GOT3 (cell line): ENCODE measurements at regions not wholly inside any gene's neighbourhood (a gene's known extent, or its start where the extent isn't known, plus 50 kb on each side); places are given as distances from the start of the nearest gene placed in this dataset.
"Not testable (repeated sequence)": the region's sequence is repeated elsewhere in the genome, so short reads cannot be mapped to it uniquely, and the experiment has no call there.

Experiments
- DNase-seq: peaks from one replicate; lab custom pipeline; 2025; ENCODE audit warnings: mixed read lengths; lab: John Stamatoyannopoulos, UW

DNA sequence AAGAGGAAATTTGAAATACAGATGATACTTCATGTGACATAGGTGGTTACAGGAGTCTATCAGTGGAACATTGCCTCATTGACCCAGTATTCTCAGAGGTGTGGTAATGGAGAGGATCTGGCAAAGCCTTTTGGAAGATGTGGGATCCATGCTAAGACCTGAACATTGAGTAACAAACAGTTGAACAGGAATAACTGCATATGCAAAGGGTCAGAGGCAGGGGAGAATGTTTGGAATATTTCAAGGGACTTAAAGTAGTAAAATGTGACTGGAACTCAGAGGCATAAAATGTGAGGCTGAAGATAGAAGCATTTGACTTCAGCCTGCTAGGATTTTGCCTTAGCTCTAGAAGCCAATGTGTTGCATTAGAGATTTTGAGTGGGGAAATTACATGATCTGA is 300.2 kb upstream of the ETAA1 start:
- no peak for DNase-seq

GRCh38 chr2:67103157-67103556 is 294.0 kb upstream of the ETAA1 start:
- no peak for DNase-seq

GRCh38 chr2:67108231-67108630 is 288.9 kb upstream of the ETAA1 start:
- no peak for DNase-seq

- DNase-seq = no peak
Observed at GRCh38 chr2:67124531-67124930, 272.6 kb upstream of the ETAA1 start.

- no peak for DNase-seq
Observed at GRCh38 chr2:67130531-67131256, 266.4 kb upstream of the ETAA1 start.

DNA sequence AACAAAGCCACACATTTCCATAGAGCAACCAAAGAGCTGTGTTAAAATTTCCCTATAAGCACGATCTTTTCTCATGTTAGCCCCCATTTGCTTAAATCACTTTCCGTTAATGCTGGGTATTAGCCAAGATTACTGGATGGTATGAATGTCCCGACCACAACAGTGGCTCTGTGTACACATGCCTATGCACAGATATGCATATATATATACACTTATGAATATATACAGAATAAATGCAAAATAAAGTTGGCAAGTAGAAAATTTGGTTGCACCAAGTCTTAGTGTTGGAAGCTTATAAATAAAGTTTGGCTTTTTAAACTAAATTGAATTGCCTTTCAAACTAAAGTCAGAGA is 265.9 kb upstream of the ETAA1 start:
- DNase-seq = no peak

DNA sequence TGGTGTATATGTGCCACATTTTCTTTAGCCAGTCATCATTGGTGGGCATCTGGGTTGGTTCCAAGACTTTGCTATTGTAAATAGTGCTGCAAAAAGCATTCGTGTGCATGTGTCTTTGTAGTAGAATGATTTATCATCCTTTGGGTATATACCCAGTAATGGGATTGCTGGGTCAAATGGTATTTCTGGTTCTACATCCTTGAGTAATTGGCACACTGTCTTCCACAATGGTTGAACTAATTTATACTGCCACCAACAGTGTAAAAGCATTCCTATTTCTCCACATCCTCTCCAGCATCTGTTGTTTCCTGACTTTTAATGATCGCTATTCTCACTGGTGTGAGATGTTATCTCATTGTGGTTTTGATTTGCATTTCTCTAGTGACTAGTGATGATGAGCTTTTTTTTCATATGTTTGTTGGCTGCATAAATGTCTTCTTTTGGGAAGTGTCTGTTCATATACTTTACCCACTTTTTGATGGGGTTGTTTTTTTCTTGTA is 264.6 kb upstream of the ETAA1 start:
- not testable (repeated sequence) for DNase-seq

DNA sequence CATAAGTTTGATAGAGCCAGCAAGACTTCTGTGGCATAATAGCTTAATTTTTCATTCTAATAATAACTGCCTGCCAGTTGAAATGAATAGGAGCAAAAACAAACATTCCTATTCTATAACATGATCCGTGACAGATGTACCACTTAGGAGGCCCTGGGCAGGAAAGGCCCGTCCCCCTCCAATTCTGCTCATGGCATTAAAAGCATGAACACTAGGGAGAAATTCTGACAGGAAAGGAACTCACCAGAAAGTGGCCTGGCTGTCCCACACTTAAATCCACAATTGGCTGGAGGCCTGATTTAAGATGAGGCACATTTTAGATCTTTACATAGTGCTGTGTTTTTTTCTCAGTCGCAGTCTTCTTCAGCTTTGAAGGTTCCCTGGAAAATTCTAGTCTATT is 261.9 kb upstream of the ETAA1 start:
- no peak for DNase-seq

GRCh38 chr2:67137699-67138098 is 259.4 kb upstream of the ETAA1 start:
- DNase-seq = no peak

DNA sequence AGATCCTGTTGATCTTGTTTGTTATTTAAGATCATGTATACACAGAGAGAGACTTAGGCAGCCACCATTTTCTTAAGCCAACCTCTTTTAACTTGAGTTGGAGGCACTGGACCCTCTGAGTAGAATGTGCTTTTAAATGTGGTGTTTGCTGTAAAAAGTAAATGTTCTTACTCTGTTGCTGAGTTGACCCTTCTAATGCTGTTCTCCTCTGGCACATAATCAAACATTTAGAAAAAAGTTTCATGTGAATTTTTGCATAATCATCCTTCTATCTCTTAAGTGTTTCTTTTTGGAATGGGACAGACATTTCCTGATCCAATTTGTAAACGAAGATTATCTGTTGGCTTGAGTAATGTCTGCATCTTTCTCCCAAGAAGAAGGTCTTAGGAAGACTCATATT is 255.1 kb upstream of the ETAA1 start:
- no peak for DNase-seq

GRCh38 chr2:67142741-67143140 is 254.4 kb upstream of the ETAA1 start:
- no peak for DNase-seq

DNA sequence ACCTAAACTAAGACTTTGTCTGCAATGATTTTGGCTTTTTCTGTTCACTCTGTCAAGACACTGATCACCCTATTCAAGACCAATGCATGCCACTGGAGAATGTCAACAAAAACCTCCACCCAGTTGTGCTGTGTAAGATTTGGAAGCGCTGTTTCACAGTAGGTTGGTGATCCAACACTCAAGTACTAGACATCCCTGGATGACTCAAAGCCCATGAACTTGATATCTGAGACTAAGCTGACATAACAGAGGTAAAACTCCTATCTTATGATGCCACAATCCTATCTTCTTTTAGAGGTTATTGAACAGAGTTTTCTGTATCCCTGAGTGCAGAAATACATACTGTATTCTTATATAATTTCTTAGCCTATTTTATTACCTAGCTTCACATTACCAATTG is 251.3 kb upstream of the ETAA1 start:
- DNase-seq = no peak

GRCh38 chr2:67156796-67157195 is 240.3 kb upstream of the ETAA1 start:
- no peak for DNase-seq

- DNase-seq = no peak
Observed at GRCh38 chr2:67158718-67159117, 238.4 kb upstream of the ETAA1 start.

- no peak for DNase-seq
Observed at GRCh38 chr2:67159929-67160328, 237.2 kb upstream of the ETAA1 start.

DNA sequence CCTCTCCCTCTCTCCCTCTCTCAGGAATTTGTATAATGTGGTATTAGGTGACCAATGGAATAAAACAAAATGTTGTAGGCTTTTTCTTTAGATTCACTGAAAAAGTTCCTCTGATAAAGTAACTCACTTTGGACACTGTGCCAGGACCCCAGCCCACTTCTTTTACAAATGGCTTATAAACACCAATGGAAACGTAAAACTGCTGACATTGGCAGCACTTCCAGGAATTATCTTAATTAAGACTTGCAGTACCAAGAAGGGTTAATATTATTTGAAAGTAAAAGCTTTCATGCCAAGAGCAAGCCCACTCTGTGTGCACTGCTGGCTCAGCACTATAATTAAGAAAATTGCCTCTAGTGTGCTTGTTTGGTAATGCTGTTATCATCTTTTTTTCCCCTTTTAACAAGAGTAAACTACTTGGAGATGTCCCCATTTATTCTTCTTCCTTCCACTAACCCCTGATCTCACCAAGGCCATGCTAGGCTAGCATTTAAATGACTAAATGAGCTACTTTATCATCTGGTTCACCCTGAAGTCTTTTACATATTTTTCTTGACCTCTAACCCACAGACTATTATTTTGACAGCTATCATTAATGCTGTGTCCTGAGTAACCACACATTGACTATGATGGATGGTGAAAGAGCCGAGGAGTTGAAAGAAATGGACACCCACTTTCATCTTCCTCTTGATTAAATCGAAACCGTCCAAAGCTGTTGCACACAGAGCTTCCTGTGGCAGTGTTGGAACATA is 232.2 kb upstream of the ETAA1 start:
- no peak for DNase-seq

DNA sequence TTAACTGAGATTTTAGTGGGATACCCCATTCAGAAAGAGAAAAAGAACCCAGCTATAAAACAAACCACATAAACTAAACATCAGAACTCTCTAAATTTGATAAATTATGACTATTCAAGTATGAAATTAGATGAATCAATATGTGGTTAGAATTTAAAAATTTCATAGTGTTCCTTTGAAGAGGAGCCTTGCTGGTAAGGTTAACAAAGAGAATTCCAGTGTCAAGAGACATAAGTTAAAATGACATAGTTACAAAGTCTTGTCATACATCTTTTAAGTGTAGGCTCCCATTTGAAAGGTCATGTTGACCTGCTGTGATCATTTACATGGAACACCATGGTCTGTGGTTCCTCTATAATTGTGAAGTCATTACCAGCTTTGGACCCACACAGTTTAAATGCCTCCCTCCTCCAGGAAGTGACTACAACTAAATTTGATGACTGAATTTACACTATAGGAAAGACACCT is 231.6 kb upstream of the ETAA1 start:
- DNase-seq = no peak

- not testable (repeated sequence) for DNase-seq
Observed at GRCh38 chr2:67166511-67166910, 230.6 kb upstream of the ETAA1 start.

DNA sequence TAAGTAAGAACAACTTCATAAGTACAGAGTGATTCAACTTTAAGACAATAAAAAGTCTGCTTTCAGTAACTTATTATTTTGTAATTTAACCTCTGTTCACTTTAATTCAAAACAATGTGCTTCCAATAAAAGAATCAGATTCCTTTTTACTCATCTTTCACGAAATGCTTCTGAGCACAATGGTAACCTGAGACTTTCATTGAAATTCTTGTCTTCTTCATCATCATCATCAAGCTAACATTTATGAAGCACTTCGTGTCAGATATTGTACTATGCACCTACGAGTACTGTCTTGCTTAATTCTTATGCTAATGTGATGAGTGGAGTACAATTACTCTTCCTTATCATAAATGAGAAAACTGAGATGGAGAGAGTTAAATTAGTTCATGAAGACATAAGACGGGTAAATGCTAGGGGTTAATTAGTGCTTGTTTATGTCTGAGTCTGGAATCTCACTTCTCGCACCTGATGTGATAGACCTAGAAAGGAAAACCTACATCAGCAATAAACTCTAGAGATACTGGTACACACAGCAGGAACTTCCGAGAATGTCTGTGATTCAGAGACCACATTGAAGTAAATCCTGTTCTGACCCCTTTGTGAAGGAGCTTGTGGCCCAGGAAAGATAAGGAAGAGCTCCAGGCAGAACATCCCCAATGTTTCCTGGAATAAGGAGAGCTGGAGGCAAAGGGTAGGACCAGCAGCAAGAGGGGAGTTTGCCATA is 227.6 kb upstream of the ETAA1 start:
- DNase-seq = no peak

DNA sequence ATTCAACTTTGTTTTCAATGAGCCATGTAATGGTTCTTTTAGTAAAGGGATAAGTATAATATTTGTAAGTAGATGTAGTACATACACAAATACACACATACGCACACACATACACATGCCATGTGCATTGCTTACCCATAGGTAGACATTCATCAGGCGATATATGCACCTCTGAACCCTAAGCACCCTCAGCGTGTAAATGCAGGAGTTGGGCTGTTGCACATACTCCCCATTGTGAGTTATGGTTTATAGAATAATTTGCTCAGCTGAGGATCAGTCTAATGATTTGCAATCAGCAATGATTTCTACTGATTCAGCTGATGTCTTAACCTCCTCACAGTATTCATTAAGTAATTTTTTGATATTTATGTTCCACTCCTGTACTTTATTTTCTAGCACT is 217.6 kb upstream of the ETAA1 start:
- DNase-seq = no peak

DNA sequence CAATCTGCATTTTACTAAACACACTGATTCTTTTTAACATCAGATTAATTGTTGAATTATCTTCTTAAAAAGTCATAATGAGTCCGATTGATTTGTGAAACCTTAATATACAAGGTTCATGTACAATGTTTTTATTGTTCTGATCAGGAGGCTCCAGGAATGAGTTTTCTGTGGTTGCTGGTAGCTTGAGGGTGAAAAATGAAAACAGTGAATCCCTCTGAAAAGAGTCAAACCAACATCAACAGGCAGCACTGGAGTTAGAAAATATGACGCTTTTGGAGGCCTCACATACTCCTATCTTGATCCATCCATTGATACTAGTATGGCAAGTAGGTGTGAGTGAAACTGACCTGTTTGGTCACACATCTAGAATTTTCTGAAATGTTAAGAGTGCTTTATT is 216.3 kb upstream of the ETAA1 start:
- DNase-seq = no peak

GRCh38 chr2:67182884-67183283 is 214.2 kb upstream of the ETAA1 start:
- no peak for DNase-seq

DNA sequence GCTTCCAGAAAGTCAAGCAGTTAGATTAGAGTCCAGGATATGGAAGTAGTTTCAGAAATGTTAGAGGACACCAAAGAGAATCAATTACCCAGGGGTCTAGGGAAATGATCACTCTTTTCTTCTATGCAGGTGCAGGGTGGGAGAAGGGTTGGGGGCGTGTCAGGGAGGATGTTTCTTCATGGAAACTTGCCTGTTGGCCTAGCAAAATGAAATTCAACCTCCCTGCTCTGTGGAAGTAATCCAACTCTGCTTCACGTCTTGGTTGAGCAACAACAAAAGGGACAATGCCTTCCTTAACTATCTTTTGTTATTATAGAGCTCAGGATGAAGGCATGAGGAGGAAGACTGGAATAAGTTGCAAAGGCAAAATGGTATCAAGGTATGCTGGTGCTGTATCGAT is 210.8 kb upstream of the ETAA1 start:
- no peak for DNase-seq
